Muscle of leg (tissue), 3 donors: ENCODE measurements at regions not wholly inside any gene's neighbourhood (a gene's known extent, or its start where the extent isn't known, plus 50 kb on each side); places are given as distances from the start of the nearest gene placed in this dataset.
A peak's percentile ranks its signal among the peaks of the same experiment; 100 is the strongest.

Experiments
- DNase-seq: peaks from one replicate; pipeline ENCODE4 v3.0.0; 2013
- H3K27ac ChIP-seq: one replicate; pipeline ENCODE4 v1.5.1; 2013; ENCODE audit warnings: mild to moderate bottlenecking, low read length, control low read depth
- H3K27me3 ChIP-seq: one replicate; pipeline ENCODE4 v1.6.1; 2013; ENCODE audit warnings: low read length; ENCODE audit not compliant: control insufficient read depth, insufficient read depth
- H3K36me3 ChIP-seq: one replicate; pipeline ENCODE4 v1.6.1; 2013; ENCODE audit warnings: low read length; ENCODE audit not compliant: control insufficient read depth, insufficient read depth
- H3K4me1 ChIP-seq: one replicate; pipeline ENCODE4 v1.6.1; 2013; ENCODE audit warnings: low read length; ENCODE audit not compliant: control insufficient read depth, insufficient read depth
- H3K4me3 ChIP-seq: one replicate; pipeline ENCODE4 v1.5.1; 2013; ENCODE audit warnings: low read length, control low read depth
- H3K9me3 ChIP-seq: replicated peaks from 2 replicates; pipeline ENCODE4 v1.6.1; 2013; ENCODE audit warnings: low read depth, low read length; ENCODE audit not compliant: control insufficient read depth
- WGBS: methylation state at CpG from one replicate; pipeline ENCODE4 v1.1.5; 2013; ENCODE audit warnings: missing lambda C conversion rate; ENCODE audit not compliant: insufficient coverage; 5-methylcytosine and 5-hydroxymethylcytosine counted together

DNA sequence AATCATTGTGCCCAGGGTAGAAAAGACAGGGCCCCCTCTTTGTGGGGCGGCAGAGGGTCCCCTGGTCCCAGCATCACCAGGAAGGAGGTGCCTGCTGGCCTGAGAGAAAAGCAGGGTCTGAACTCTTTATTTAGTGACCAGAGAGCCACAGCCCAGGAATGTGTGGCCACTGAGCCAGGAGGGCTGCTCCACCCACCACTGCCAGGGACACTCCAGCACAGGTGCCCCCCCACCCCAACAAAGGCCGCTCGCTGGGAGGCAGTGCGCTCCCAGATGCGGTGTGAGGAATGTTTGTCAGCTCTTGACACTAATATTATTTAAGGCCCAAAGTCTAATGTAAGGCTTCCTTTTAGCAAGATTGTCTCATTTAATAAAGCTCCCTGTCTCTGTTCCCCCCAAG, 59.6 kb upstream of the ZMIZ1 start:
- Histone ChIP-seq H3K9me3 (no peaks in the 10 kb centered on the region), H3K27me3 (peaks cover 9% of the 10 kb centered on the region), H3K27ac (no peak overlapping the region), H3K4me1 (peaks cover 8% of the 10 kb centered on the region), H3K36me3 (no peaks in the 10 kb centered on the region), H3K4me3 (no peak overlapping the region)
- WGBS = 60% methylated on average over 1 of the region's 5 CpGs
- DNase-seq = no peak

DNA sequence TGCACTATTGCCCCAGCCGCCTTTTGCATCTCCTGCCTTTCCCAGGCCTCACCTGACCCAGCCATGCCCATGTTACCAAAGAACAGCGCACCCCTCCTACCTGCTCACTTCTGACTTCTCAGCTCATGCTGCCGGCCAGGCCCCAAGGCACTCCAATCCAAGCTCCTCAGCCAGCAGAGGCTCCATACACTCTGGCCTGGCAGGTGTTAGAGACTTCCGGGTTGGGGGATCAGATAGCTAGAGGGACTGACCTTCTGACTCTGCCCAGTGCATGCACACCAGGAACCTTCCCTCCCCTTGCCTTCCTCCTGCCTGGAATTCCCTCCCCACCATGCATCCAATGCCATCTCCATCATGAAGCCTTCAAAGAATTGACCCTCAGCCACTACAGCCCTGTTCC, 56.2 kb upstream of the ZMIZ1 start:
- WGBS = 81% methylated on average over 3 of the region's 4 CpGs

DNA sequence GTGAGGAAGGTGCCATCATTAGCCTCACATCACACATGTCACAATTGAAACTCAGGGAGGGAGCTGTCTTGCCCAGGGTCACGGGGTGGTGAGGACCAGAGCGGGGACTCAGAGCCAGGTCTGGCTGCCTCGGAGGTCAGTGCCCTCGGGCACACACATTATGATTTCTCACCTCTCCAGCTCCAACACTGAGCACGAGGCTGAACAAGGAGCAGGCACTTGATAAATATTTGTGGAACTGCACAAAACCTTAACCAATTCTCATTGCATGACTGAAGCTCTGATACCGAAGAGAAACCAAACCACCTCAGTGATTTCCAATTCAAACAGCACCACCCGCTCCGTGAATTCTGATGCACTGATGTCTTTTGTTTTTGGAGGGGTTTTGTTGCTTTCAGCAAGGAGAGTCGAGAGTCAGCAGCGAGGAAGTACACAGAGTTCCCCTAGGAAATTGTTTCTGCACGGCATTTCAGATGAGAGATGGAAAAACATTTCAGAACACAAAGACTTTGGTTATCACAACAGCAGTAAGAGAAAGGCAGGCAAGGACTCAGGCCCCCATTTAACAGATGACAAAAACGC, 55.3 kb upstream of the ZMIZ1 start:
- no peaks in the 10 kb centered on the region for H3K36me3 ChIP-seq
- H3K4me1 ChIP-seq = peaks cover 15% of the 10 kb centered on the region
- no peak overlapping the region for H3K4me3 ChIP-seq
- peaks cover 6% of the 10 kb centered on the region for H3K9me3 ChIP-seq
- no peak overlapping the region for H3K27ac ChIP-seq
- DNase-seq = no peak
- peaks cover 14% of the 10 kb centered on the region for H3K27me3 ChIP-seq
- 50% methylated on average over 3 of the region's 12 CpGs for WGBS

More for the DNA sequence above, 56.2 kb upstream of the ZMIZ1 start:
- Histone ChIP-seq H3K27ac (no peak overlapping the region), H3K27me3 (peaks cover 14% of the 10 kb centered on the region), H3K4me3 (no peak overlapping the region), H3K4me1 (peaks cover 8% of the 10 kb centered on the region), H3K36me3 (no peaks in the 10 kb centered on the region), H3K9me3 (no peaks in the 10 kb centered on the region)
- DNase-seq = no peak

DNA sequence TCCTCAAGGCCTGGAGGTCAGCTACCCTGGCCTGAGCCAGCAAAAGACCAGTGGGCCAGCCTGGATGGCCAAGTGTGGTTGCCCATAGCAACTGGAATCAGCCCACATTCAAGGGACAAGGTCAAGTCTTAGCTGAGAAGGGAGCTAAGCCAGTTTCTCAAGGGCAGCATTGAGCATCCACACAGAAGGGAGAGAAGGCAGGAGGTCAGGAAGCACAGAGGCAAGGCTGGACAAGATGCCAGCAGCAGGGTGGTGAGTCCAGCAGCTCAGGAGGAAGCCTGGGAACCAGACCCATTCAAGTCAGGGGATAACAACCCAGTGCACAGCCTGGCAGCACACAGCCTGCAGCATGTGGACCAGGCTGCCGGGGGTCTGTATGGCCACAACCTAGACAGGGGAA, 54.0 kb upstream of the ZMIZ1 start:
- peaks cover 14% of the 10 kb centered on the region for H3K27me3 ChIP-seq
- no peak overlapping the region for H3K27ac ChIP-seq
- DNase-seq = no peak
- peaks cover 26% of the 10 kb centered on the region for H3K4me1 ChIP-seq
- H3K36me3 ChIP-seq = no peaks in the 10 kb centered on the region
- 100% methylated on average over 1 of the region's 1 CpG for WGBS
- H3K9me3 ChIP-seq = peaks cover 6% of the 10 kb centered on the region
- H3K4me3 ChIP-seq = no peak overlapping the region

DNA sequence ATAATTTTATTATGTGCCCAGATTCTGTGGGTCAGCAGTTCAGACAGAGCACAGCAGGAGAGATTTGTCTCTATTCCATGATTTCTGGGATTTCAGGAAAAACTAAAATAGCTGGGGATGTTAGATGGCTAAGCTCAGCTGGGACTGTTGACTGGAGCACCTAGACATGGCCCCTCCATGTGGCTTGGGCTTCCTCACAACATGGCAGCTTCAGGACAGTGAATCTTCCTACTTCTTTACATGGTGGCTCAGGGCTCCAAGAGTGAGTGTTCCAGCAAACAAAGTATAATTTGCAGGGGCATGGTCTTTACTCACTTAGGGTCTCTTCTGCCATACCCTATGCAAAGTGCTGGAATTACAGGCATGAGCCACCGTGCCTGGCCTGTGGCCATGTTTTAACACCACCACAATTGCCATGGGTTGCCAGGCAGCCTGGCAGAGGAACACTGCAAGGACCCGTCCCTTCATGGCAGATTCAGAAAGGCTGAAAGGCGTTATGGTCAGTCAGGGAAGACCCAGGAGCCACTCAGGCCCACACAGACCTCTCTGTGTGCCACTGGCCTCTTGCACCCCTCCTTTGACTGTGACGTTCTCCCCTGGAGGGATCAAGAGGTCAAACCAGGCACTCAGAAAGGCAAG, 50.8 kb upstream of the ZMIZ1 start:
- peaks cover 9% of the 10 kb centered on the region for H3K27me3 ChIP-seq
- H3K27ac ChIP-seq = peak overlapping the region; percentile 70
- WGBS = 67% methylated on average over 3 of the region's 4 CpGs
- H3K9me3 ChIP-seq = peaks cover 6% of the 10 kb centered on the region
- DNase-seq = no peak
- peaks cover 36% of the 10 kb centered on the region for H3K4me1 ChIP-seq
- H3K36me3 ChIP-seq = no peaks in the 10 kb centered on the region
- H3K4me3 ChIP-seq = no peak overlapping the region

DNA sequence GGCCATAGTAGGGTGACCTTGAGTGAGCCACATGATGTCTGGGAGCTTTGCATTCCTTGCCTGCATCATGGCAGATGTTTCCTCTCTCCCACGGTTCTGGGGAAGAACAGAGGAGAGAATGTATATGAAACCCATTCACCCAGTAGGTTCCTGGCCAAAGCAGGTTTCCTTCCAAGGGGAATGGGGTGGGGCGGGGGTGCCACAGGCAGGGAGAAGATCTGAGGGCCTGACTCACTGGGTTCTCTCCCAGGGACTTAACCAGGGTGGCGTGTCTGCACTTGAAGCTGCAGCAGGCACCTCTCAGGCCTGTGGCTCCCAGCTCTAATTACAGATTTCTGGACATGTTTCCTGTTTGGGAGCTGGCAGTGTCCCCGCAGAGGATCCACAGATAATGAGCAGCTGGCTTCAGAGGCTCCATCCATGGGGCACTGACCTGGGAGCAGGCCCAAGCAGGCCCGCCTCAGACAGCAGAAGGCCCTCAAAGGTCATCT, 50.2 kb upstream of the ZMIZ1 start:
- Histone ChIP-seq H3K27ac (peak overlapping the region; percentile 70), H3K4me1 (peaks cover 40% of the 10 kb centered on the region), H3K4me3 (no peak overlapping the region), H3K36me3 (no peaks in the 10 kb centered on the region), H3K27me3 (peaks cover 9% of the 10 kb centered on the region), H3K9me3 (peaks cover 6% of the 10 kb centered on the region)
- DNase-seq = peak; percentile 67
- WGBS = 58% methylated on average over 4 of the region's 5 CpGs
